ENCODE measurements at regions not wholly inside any gene's neighbourhood (a gene's known extent, or its start where the extent isn't known, plus 50 kb on each side); places are given as distances from the start of the nearest gene placed in this dataset.

DNA sequence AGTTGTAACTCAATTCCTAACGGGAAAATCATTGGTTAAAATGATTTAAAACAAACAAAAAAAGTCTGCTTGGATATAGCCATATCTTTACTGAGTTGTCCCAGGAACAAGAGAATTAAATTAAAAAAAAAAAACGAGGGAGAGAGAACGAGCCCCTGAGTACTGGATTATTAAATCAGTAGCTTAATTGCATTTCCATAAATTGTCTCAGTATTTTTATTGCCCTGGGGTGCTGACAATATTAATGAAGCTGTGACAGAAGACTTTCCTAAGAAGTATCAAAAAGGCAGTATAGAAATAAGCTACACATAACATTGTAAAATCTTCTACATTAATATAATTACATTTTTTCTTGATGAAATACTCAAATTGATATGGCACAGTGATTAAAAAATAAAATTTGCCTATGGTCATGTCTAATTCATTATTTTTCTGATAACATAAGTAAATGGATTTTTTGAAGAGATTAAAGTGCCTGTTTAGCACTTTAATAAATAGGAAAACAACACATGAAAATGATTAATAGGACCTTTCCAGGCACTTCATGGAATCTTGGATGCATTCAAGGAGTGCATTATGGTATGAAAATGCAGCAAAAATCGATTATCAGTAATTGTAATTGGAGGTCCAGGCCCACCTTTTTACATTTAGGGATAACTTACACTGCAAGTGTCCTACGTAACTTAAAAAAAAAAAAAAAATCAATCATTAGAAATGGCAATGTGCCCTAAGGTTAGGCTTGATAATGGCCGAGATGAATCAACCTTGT, 2233.4 kb downstream of the ARAP2 start:
- no peaks in the 10 kb centered on the region for H3K36me3 ChIP-seq (ENCODE audit: insufficient read depth, low read length)
- no peaks in the 10 kb centered on the region; the same call in 1 of the 2 replicates for H3K9me3 ChIP-seq (ENCODE audit: control insufficient read depth, insufficient read depth, low read length)
- H3K4me1 ChIP-seq (ENCODE audit: insufficient read depth, low read length): no peaks in the 10 kb centered on the region
- no peak overlapping the region for H3K9ac ChIP-seq (ENCODE audit: low read depth, low read length)

DNA sequence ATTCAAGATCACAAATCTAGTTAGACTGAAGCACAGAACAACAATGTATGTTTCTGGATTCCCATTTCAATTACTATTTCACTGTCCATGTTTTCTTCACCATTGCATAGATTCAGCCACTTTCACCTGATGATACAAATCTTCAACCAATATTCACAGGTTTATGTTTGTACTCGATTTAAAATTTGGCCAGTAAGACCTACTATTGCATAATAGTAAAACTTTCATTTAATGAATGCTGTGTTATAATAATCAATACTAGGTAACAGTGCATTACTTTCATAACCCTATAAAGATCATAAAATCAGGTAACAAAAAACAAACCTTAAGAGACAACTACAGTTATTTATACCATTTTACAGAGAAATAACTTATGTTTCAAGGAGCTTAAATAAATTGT, 2209.1 kb downstream of the ARAP2 start:
- Histone ChIP-seq H3K9me3 (ENCODE audit: control insufficient read depth, insufficient read depth, low read length) (no peaks in the 10 kb centered on the region), H3K9ac (ENCODE audit: low read depth, low read length) (no peak overlapping the region), H3K36me3 (ENCODE audit: insufficient read depth, low read length) (no peaks in the 10 kb centered on the region), H3K4me1 (ENCODE audit: insufficient read depth, low read length) (no peaks in the 10 kb centered on the region)

DNA sequence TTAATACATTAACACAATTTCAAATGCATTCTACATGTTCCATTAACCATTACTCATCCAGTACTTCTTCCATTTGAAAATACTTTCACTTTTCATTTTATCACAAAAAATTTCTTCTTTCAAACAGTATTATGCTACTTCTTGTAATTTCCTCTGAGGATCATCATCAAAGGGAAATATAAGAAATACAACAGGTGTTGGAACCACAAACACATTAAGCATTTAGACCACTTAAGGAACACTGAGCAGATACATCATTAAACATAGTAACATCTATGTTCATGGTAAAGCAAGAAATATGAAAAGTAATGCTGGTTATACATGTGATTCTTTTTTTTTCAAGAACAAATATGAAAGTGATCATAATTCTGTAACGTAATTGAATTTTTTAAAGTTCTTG, 2207.0 kb downstream of the ARAP2 start:
- no peaks in the 10 kb centered on the region for H3K36me3 ChIP-seq (ENCODE audit: insufficient read depth, low read length)
- H3K4me1 ChIP-seq (ENCODE audit: insufficient read depth, low read length): no peaks in the 10 kb centered on the region
- no peaks in the 10 kb centered on the region for H3K9me3 ChIP-seq (ENCODE audit: control insufficient read depth, insufficient read depth, low read length)
- H3K9ac ChIP-seq (ENCODE audit: low read depth, low read length): no peak overlapping the region

DNA sequence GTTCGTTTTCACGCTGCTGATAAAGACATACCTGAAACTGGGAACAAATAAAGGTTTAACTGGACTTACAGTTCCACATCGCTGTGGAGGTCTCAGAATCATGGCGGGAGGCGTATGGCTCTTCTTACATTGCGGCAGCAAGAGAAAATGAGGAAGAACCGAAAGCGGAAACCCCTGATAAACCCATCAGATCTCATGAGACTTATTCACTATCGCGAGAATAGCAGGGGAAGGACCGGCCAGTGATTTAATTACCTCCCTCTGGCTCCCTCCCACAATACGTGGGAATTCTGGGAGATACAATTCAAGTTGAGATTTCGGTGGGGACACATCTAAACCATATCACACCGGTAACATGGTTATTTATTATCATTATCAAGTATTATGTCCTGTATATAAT, 2204.5 kb downstream of the ARAP2 start:
- H3K9me3 ChIP-seq (ENCODE audit: control insufficient read depth, insufficient read depth, low read length): no peaks in the 10 kb centered on the region
- no peaks in the 10 kb centered on the region for H3K4me1 ChIP-seq (ENCODE audit: insufficient read depth, low read length)
- no peaks in the 10 kb centered on the region for H3K36me3 ChIP-seq (ENCODE audit: insufficient read depth, low read length)
- H3K9ac ChIP-seq (ENCODE audit: low read depth, low read length): no peak overlapping the region

DNA sequence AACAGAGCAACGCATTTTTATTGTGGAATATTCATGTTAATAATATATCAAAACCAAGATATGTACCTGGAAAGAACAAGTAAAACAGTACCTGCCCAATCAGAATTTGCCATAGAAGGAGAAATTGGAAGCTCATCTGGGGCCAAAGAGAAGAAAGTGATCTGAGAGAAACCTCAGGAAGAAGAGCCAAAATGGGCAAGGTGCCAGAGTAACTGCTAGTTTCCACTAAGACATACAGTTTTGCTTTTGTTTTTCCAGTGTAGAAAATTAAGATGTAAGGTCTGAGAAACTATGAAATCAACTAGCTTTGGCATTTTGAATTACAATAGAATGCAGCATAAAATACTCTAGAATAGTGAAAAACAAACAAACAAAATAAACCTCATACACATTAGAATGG, 2201.2 kb downstream of the ARAP2 start:
- Histone ChIP-seq H3K4me1 (ENCODE audit: insufficient read depth, low read length) (no peaks in the 10 kb centered on the region; the same call in 1 of the 2 replicates), H3K36me3 (ENCODE audit: insufficient read depth, low read length) (no peaks in the 10 kb centered on the region), H3K9ac (ENCODE audit: low read depth, low read length) (no peak overlapping the region), H3K9me3 (ENCODE audit: control insufficient read depth, insufficient read depth, low read length) (no peaks in the 10 kb centered on the region)

DNA sequence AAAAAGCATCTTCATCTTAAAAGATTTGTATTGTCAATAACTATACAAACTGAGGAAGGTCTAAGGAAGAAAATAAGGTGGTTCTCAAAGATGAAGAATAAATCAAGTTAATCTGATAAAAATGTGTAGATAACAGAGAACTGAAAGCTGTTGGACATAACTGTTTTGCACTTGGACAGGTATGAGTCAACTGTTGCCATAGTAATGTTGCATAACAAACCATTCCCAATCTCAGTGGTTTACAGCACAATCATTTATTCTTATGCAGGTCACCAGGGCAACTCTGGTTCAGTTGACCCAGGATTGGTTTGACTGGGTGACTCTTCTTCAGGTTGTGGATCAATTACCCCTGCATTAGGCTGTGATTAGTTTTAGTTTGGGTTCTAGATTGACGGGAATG, 2197.7 kb downstream of the ARAP2 start:
- no peaks in the 10 kb centered on the region for H3K36me3 ChIP-seq (ENCODE audit: insufficient read depth, low read length)
- H3K4me1 ChIP-seq (ENCODE audit: insufficient read depth, low read length): no peaks in the 10 kb centered on the region; the same call in 1 of the 2 replicates
- no peak overlapping the region for H3K9ac ChIP-seq (ENCODE audit: low read depth, low read length)
- H3K9me3 ChIP-seq (ENCODE audit: control insufficient read depth, insufficient read depth, low read length): no peaks in the 10 kb centered on the region

DNA sequence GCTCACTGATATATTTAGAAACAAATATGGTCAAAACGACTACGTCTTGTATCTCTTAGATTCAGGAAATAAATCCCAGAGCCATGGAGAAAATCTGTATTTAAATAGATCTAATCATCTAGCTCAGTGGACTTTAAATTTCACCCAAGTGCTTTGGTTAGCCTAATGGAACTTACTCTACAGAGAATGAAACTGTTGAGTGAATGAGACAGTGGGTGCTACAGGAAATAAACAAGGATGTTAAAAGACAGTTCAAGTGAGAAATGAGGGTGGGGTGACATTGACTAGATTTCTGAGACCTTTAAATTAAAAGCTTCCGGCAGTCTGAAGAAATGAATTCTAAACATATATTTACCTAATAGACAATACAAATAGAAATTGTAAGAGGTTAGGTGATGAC, 2197.0 kb downstream of the ARAP2 start:
- no peak overlapping the region for H3K9ac ChIP-seq (ENCODE audit: low read depth, low read length)
- H3K9me3 ChIP-seq (ENCODE audit: control insufficient read depth, insufficient read depth, low read length): no peaks in the 10 kb centered on the region
- H3K4me1 ChIP-seq (ENCODE audit: insufficient read depth, low read length): no peaks in the 10 kb centered on the region; the same call in 1 of the 2 replicates
- no peaks in the 10 kb centered on the region for H3K36me3 ChIP-seq (ENCODE audit: insufficient read depth, low read length)

DNA sequence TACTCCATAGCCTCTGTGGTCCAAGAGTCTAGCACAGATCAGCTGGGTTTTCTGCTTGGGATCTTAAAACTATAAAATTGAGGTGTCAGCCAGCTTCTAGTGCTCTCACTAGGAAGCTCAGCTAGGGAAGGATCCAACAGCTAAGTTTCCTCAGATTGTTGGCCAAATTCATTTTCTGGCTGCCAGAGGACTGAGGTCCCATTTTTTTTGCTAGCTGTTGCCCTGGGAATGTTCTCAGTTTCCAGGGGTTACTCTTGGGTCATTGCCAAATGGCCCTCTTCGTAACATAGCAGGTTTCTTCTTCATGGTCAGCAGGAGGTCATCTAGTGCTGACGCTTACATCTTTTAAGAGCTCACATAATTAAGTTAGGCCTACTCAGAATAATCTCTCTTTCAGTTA, 2178.2 kb downstream of the ARAP2 start:
- no peaks in the 10 kb centered on the region for H3K4me1 ChIP-seq (ENCODE audit: insufficient read depth, low read length)
- H3K9ac ChIP-seq (ENCODE audit: low read depth, low read length): no peak overlapping the region
- no peaks in the 10 kb centered on the region for H3K9me3 ChIP-seq (ENCODE audit: control insufficient read depth, insufficient read depth, low read length)
- H3K36me3 ChIP-seq (ENCODE audit: insufficient read depth, low read length): no peaks in the 10 kb centered on the region

DNA sequence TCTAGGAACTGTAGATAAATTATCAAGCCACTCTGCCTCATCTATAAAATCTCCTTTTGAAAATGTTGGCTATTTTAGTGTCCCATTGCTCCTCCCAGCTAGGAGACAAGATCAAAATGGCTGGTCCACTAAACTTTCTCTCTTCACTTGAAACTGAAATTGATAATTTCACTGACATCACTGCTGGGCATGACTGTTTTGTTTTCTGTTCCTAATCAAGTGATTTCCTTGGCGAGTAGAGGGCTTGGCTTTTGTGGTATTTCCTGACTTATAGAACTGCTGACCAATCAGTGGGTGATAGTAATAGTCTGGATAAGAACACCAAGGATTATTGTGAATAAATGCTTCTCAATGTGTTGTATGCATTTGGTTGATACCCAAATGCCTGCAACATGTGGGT, 2152.9 kb downstream of the ARAP2 start:
- H3K9me3 ChIP-seq (ENCODE audit: control insufficient read depth, insufficient read depth, low read length): no peaks in the 10 kb centered on the region
- no peaks in the 10 kb centered on the region for H3K4me1 ChIP-seq (ENCODE audit: insufficient read depth, low read length)
- H3K36me3 ChIP-seq (ENCODE audit: insufficient read depth, low read length): no peaks in the 10 kb centered on the region
- no peak overlapping the region for H3K9ac ChIP-seq (ENCODE audit: low read depth, low read length)

DNA sequence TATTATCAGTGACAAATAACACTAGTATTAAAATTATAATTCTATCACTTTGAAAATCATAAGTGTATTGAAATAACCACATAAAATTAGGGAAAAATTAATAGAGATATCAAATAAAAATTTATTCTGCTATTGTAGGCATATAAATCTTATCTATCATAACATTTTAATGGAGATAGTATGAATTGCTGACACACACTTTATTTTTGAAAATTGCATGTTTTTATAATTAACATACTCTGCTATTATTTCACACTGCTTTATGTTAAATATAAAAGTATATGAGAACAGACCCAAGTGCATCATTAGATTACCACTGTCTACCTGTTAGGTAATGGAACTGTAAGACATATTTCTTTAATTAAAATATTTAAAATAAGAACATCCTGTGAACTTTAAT, 2150.2 kb downstream of the ARAP2 start:
- H3K4me1 ChIP-seq (ENCODE audit: insufficient read depth, low read length): no peaks in the 10 kb centered on the region
- H3K9ac ChIP-seq (ENCODE audit: low read depth, low read length): no peak overlapping the region
- no peaks in the 10 kb centered on the region for H3K9me3 ChIP-seq (ENCODE audit: control insufficient read depth, insufficient read depth, low read length)
- H3K36me3 ChIP-seq (ENCODE audit: insufficient read depth, low read length): no peaks in the 10 kb centered on the region

DNA sequence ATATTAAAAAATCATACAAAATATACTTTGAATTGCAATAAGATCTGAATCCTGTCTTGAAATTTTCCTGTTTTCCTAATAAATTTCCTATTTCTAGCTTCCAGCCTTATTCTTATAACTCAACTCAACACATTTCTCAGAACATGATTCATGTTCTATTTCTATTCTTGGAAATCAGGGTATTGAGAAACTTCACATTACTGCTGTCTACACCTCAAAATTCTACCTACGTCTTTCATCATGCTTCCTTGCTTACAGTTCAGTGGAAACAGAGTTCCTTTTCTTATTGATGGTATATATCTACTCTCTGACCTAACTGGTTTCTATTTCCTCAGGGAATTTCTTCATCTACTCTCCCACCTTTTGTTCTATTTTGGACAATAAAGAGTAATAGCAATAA, 2139.0 kb downstream of the ARAP2 start:
- Histone ChIP-seq H3K9ac (ENCODE audit: low read depth, low read length) (no peak overlapping the region), H3K9me3 (ENCODE audit: control insufficient read depth, insufficient read depth, low read length) (no peaks in the 10 kb centered on the region), H3K36me3 (ENCODE audit: insufficient read depth, low read length) (no peaks in the 10 kb centered on the region), H3K4me1 (ENCODE audit: insufficient read depth, low read length) (no peaks in the 10 kb centered on the region)

DNA sequence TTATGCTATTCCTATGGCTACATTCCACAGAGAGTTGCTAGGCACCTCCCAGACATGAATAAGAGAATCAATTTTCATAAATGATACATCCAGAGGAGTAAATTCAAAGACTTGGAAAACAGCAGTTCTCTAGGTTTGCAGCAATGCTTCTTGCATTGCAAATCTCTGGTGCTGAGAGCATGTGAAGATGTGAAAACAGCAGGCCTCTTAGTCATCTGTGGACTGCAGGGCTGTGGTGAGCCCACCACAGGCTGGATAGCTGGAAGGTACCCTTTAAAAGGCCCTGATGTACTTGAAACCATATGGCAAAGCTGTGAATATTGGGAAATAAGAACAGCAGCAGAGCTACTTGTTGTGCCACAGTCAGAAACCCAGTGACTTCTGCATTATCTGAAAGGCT, 2135.9 kb downstream of the ARAP2 start:
- Histone ChIP-seq H3K36me3 (ENCODE audit: insufficient read depth, low read length) (no peaks in the 10 kb centered on the region), H3K4me1 (ENCODE audit: insufficient read depth, low read length) (no peaks in the 10 kb centered on the region), H3K9me3 (ENCODE audit: control insufficient read depth, insufficient read depth, low read length) (no peaks in the 10 kb centered on the region), H3K9ac (ENCODE audit: low read depth, low read length) (no peak overlapping the region)

DNA sequence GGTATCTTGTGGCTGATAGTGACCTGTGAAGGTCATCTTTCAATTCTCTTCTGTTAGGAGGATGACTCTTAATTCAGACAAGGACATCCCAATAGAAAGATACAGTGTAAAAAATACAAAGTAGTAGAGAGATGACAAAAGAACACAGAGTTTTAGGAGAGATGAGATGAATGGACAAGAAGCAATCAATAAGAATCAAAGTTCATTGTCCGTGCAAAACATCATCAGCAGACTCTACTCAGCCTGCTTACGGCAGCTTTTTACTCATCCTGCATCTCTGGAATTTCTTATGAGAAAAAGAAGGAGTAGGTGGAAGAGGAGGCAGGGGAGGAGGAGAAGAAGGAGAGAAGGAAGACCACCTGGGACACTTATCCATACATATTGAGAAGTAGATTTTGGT, 2131.7 kb downstream of the ARAP2 start:
- H3K9ac ChIP-seq (ENCODE audit: low read depth, low read length): no peak overlapping the region
- no peaks in the 10 kb centered on the region for H3K9me3 ChIP-seq (ENCODE audit: control insufficient read depth, insufficient read depth, low read length)
- H3K4me1 ChIP-seq (ENCODE audit: insufficient read depth, low read length): no peaks in the 10 kb centered on the region
- no peaks in the 10 kb centered on the region for H3K36me3 ChIP-seq (ENCODE audit: insufficient read depth, low read length)

DNA sequence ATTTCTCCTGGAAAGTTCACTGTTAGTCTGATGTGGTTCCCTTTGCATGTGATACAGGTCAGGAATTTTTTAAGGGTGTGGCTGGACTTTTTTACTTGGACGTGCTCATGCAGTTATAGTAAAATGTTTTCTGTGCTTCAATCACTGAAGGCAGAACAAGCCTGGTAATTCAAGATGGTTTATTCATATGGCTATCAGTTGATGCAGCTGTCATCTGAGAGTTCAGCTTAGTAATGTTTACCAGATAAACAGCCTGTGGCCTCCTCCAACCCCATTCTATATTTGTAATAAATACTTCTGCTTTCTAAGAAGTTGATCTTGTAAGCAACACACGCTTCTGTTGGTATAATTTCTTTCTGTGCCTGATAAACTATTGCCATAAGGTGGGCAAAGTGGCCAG, 2105.9 kb downstream of the ARAP2 start:
- Histone ChIP-seq H3K9ac (ENCODE audit: low read depth, low read length) (no peak overlapping the region), H3K36me3 (ENCODE audit: insufficient read depth, low read length) (no peaks in the 10 kb centered on the region), H3K4me1 (ENCODE audit: insufficient read depth, low read length) (no peaks in the 10 kb centered on the region), H3K9me3 (ENCODE audit: control insufficient read depth, insufficient read depth, low read length) (no peaks in the 10 kb centered on the region; the same call in 1 of the 2 replicates)

DNA sequence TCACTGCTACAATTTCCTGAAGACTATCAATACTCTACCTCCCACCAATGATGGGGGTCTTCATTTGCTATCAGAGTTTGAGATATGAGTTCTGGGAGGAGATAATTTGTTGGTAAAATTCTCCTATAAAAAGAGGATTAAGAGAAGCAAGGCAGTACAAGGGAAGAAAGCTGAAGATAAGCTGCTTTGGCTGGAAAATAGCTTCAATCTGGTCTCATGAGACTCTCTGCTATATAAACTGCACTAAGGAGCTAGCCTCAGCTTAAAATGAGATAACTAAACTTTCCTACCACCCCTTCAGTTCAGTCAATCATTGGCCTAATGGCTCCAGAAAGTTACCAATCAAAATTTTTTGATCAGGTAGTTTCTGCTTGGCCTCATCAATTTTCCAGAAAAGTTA, 2105.0 kb downstream of the ARAP2 start:
- Histone ChIP-seq H3K9me3 (ENCODE audit: control insufficient read depth, insufficient read depth, low read length) (no peaks in the 10 kb centered on the region), H3K9ac (ENCODE audit: low read depth, low read length) (no peak overlapping the region), H3K4me1 (ENCODE audit: insufficient read depth, low read length) (no peaks in the 10 kb centered on the region), H3K36me3 (ENCODE audit: insufficient read depth, low read length) (no peaks in the 10 kb centered on the region)

Data from ES-I3 (cell line).